Spleen (tissue), 11 donors: ENCODE measurements at regions not wholly inside any gene's neighbourhood (a gene's known extent, or its start where the extent isn't known, plus 50 kb on each side); places are given as distances from the start of the nearest gene placed in this dataset.
A peak's percentile ranks its signal among the peaks of the same experiment; 100 is the strongest.
"Not testable (repeated sequence)": the region's sequence is repeated elsewhere in the genome, so short reads cannot be mapped to it uniquely, and the experiment has no call there.

Experiments used
- DNase-seq: peaks from one replicate; pipeline ENCODE4 v3.0.0-alpha.2; 2020
- H3K27ac ChIP-seq, 8 donors: fragments of 200-600 bp; sonication (generic) in 7 of 8; 1 replicate in 4 of 8; 2 replicates in 4 of 8; pipeline versions ENCODE4 v1.5.0 to v1.8.0; 2016 to 2021; ENCODE audit warnings: inconsistent platforms in 4 of 8, mild to moderate bottlenecking in 4 of 8, moderate library complexity in 1 of 8
- H3K27me3 ChIP-seq, 7 donors: fragments of 200-600 bp; sonication (generic) in 6 of 7; replicated peaks in 1 of 7; 1 replicate in 4 of 7; 2 replicates in 3 of 7; pipeline versions ENCODE4 v1.5.0 to v1.8.0; 2016 to 2021; ENCODE audit warnings: inconsistent platforms in 3 of 7, mild to moderate bottlenecking in 1 of 7
- H3K36me3 ChIP-seq, 6 donors: fragments of 200-600 bp; sonication (generic) in 5 of 6; 1 replicate in 4 of 6; 2 replicates in 2 of 6; pipeline versions ENCODE4 v1.5.0 to v1.8.0; 2016 to 2021; ENCODE audit warnings: inconsistent platforms in 2 of 6
- H3K4me1 ChIP-seq, 6 donors: fragments of 200-600 bp; sonication (generic) in 5 of 6; 1 replicate in 3 of 6; 2 replicates in 3 of 6; pipeline versions ENCODE4 v1.5.0 to v1.8.0; 2016 to 2021; ENCODE audit warnings: inconsistent platforms in 3 of 6
- H3K4me3 ChIP-seq, 8 donors: fragments of 200-600 bp; sonication (generic) in 7 of 8; 1 replicate in 4 of 8; 2 replicates in 4 of 8; pipeline versions ENCODE4 v1.5.0 to v1.8.0; 2016 to 2021; ENCODE audit warnings: inconsistent platforms in 4 of 8, mild to moderate bottlenecking in 4 of 8, moderate library complexity in 2 of 8
- H3K9me3 ChIP-seq, 8 donors: fragments of 200-600 bp; sonication (generic) in 7 of 8; 1 replicate in 4 of 8; 2 replicates in 4 of 8; pipeline versions ENCODE4 v1.5.0 to v1.8.0; 2016 to 2021; ENCODE audit warnings: inconsistent platforms in 4 of 8
- WGBS, 5 donors: extraction: QIAGEN DNeasy Blood & Tissue Kit in 3 of 5; methylation state at CpG; one replicate each; pipeline versions ENCODE4 v1.1.5 to v1.1.7; 2013 to 2018; 5-methylcytosine and 5-hydroxymethylcytosine counted together
- intact Hi-C: fragments of 100-400 bp; cut with DNase I; formaldehyde crosslinking; loops from one replicate; pipeline ENCODE4 v1.15.0; 2023; ENCODE audit warnings: low total_unique reads
- donor health status: healthy with polysubstance abuse.
- donor health status: DM: no; HTN: no; CAD: no; lungs with moderate emphysema.
- donor health status: DM: no; HTN: no; CAD: no.
- donor health status: Bipolar disorder and iron deficiency.
- donor health status: healthy.
- donor health status: DM: no; HTN: no; CAD: no.
- donor health status: DM: yes; HTN: yes; CAD: no.

- 71 to 91% (median 85%) methylated on average over 3 to 7 of the region's 9 CpGs for WGBS, 5 donors
Observed at GRCh38 chr14:19216480-19216879, 217.7 kb downstream of the POTEG start.

DNA sequence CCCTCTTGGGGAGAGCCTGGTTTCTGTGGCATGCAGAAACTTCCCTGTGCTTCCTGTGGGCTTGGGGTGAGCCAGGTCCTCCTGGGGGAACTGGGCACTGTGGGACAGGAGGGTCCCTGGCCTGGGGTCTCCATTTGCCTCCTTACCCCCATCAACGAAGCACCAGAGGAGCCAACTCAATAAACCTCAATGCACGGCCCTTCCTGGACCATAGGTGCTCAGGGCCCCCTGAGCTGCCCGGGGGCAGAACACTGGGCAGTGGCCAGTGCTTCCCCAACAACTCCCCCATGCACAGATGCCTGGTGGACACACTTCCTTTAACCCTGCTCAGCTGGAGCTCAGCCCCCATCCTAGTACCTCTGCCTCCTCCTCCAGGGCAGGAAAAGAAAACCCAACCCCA, 214.7 kb downstream of the POTEG start:
- WGBS, 5 donors: 64 to 90% (median 77%) methylated on average over 3 of the region's 3 CpGs
- H3K27ac ChIP-seq, H3K9me3 ChIP-seq, H3K4me1 ChIP-seq, DNase-seq, H3K36me3 ChIP-seq, H3K4me3 ChIP-seq, H3K27me3 ChIP-seq, intact Hi-C loops: not testable (repeated sequence)

More at GRCh38 chr14:19216480-19216879, 217.7 kb downstream of the POTEG start:
- H3K27me3 ChIP-seq, DNase-seq, H3K27ac ChIP-seq, H3K4me3 ChIP-seq, H3K36me3 ChIP-seq, intact Hi-C loops, H3K9me3 ChIP-seq, H3K4me1 ChIP-seq: not testable (repeated sequence)

- H3K9me3 ChIP-seq, DNase-seq, H3K27me3 ChIP-seq, H3K4me3 ChIP-seq, H3K27ac ChIP-seq, H3K36me3 ChIP-seq, H3K4me1 ChIP-seq, intact Hi-C loops: not testable (repeated sequence)
- WGBS, 5 donors: 79 to 96% (median 85%) methylated on average over 3 to 5 of the region's 7 CpGs
Observed at GRCh38 chr14:19231421-19231820, 202.7 kb downstream of the POTEG start.

DNA sequence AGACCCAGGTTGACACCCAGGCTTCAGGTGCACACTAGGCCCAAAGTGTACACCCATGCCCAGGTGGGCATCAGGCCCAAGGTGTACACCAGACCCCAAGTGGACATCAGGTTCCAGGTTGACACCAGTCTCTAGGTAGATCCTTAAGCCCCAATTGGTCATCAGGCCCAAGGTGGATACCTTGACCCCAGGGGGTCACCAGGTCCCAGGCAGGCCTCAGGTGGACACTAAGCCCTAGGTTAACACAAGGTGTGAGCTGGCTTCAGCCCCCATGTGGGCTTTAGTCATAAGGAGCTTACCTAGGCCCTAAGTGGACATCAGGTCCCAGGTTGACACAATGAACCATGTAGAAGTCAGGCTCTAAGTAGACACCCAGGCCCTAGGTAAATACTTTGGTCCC, 200.1 kb downstream of the POTEG start:
- H3K36me3 ChIP-seq, H3K27me3 ChIP-seq, H3K4me1 ChIP-seq, H3K9me3 ChIP-seq, H3K27ac ChIP-seq, intact Hi-C loops, H3K4me3 ChIP-seq: not testable (repeated sequence)
- DNase-seq: peak; percentile 66

GRCh38 chr14:19237656-19238055, 196.5 kb downstream of the POTEG start:
- H3K27me3 ChIP-seq, DNase-seq, intact Hi-C loops, H3K27ac ChIP-seq, H3K9me3 ChIP-seq, H3K36me3 ChIP-seq, H3K4me1 ChIP-seq, H3K4me3 ChIP-seq: not testable (repeated sequence)
- WGBS, 5 donors: 77 to 100% (median 95%) methylated on average over 2 of the region's 2 CpGs; no CpG with 5 or more reads in 1 of the 5 donors

DNA sequence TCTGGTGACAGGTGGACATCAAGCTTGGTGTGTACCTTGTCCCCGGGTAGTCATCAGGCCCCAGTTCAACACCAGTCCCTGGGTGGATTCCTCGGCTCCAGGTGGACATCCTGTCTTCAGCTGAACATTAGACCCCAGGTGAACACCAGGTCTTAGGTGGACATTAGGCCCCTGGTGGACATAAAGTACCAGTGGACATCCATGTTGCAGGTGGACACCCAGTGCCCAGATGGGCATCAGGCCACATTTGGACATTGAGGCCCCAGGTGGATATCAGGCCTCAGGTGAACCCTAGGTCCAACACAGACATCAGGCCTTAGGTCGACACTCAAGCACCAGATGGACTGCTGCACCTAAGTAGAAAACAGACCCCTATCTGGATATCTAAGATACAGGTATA, 195.6 kb downstream of the POTEG start:
- H3K9me3 ChIP-seq, H3K27me3 ChIP-seq, H3K4me3 ChIP-seq, H3K27ac ChIP-seq, intact Hi-C loops, H3K36me3 ChIP-seq, H3K4me1 ChIP-seq: not testable (repeated sequence)
- WGBS, 5 donors: 67 to 80% (median 74%) methylated on average over 2 to 3 of the region's 3 CpGs; no CpG with 5 or more reads in 2 of the 5 donors
- DNase-seq: peak; percentile 46

- intact Hi-C loops: not testable (repeated sequence)
Observed at GRCh38 chr14:19239981-19240380, 194.2 kb downstream of the POTEG start.

GRCh38 chr14:19240387-19240786, 193.8 kb downstream of the POTEG start:
- H3K27me3 ChIP-seq, H3K4me3 ChIP-seq, intact Hi-C loops, H3K9me3 ChIP-seq, H3K36me3 ChIP-seq, H3K4me1 ChIP-seq, H3K27ac ChIP-seq, DNase-seq: not testable (repeated sequence)
- WGBS, 5 donors: 79 to 86% (median 84%) methylated on average over 12 to 20 of the region's 21 CpGs

More at GRCh38 chr14:19239981-19240380, 194.2 kb downstream of the POTEG start:
- H3K27me3 ChIP-seq, H3K4me1 ChIP-seq, H3K27ac ChIP-seq, H3K4me3 ChIP-seq, H3K9me3 ChIP-seq, H3K36me3 ChIP-seq: not testable (repeated sequence)
- DNase-seq: peak; percentile 45
- 83 to 93% (median 89%) methylated on average over 7 to 12 of the region's 15 CpGs; no CpG with 5 or more reads in 1 of the 5 donors for WGBS, 5 donors

GRCh38 chr14:19241451-19241850, 192.7 kb downstream of the POTEG start:
- H3K27me3 ChIP-seq, intact Hi-C loops, H3K27ac ChIP-seq, H3K9me3 ChIP-seq, H3K4me1 ChIP-seq, H3K36me3 ChIP-seq, H3K4me3 ChIP-seq: not testable (repeated sequence)
- peak; percentile 75 for DNase-seq
- 77 to 86% (median 83%) methylated on average over 8 to 14 of the region's 15 CpGs for WGBS, 5 donors

- DNase-seq, H3K4me3 ChIP-seq, H3K27me3 ChIP-seq, intact Hi-C loops, H3K9me3 ChIP-seq, H3K4me1 ChIP-seq, H3K36me3 ChIP-seq, H3K27ac ChIP-seq: not testable (repeated sequence)
- WGBS, 5 donors: 50 to 100% (median 72%) methylated on average over 1 to 11 of the region's 15 CpGs
Observed at GRCh38 chr14:19242529-19242928, 191.6 kb downstream of the POTEG start.

GRCh38 chr14:19266908-19267307, 167.2 kb downstream of the POTEG start:
- 70 to 76% (median 73%) methylated on average over 16 to 23 of the region's 40 CpGs; no CpG with 5 or more reads in 2 of the 5 donors for WGBS, 5 donors

DNA sequence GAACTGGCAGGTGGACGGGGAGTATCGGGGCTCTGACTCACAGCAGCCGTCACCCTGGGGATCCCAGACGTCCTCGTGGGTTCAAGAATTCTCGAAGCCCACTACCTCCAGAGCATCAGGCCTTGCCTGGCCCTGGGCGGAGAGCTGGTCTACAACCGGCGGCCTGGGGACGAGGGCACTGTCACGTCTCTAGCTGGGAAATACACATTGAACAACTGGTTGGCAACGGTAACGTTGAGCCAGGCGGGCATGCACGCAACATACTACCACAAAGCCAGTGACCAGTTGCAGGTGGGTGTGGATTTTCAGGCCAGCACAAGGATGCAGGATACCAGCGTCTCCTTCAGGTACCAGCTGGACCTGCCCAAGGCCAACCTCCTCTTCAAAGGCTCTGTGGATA, 166.5 kb downstream of the POTEG start:
- intact Hi-C loops, H3K27ac ChIP-seq, H3K9me3 ChIP-seq, H3K27me3 ChIP-seq, H3K36me3 ChIP-seq, H3K4me1 ChIP-seq, H3K4me3 ChIP-seq: not testable (repeated sequence)
- 81 to 93% (median 91%) methylated on average over 9 to 15 of the region's 16 CpGs for WGBS, 5 donors
- peak; percentile 84 for DNase-seq

More at GRCh38 chr14:19266908-19267307, 167.2 kb downstream of the POTEG start:
- H3K36me3 ChIP-seq, H3K9me3 ChIP-seq, H3K27me3 ChIP-seq, H3K27ac ChIP-seq, H3K4me1 ChIP-seq, intact Hi-C loops, H3K4me3 ChIP-seq, DNase-seq: not testable (repeated sequence)
